ENCODE measurements at regions not wholly inside any gene's neighbourhood (a gene's known extent, or its start where the extent isn't known, plus 50 kb on each side); places are given as distances from the start of the nearest gene placed in this dataset.

DNA sequence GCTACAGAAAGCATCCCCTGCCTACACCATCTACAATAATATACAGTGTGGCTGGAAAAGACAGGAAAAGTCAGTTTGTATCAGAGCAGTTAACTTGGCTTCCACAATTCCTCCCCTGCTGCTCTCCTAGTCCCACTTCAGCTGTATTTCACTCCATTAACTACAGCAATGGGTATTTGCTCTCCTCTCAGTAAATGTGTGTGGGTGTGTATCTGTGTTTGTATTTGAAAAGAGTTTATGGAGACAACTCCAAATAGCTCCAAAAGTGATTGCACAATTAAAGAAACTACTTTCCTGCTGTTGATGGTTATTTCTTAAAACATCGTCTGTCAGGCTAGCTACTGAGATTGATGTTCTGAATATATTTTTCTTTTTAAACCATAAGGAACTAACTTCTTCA is 333.7 kb upstream of the FIGN start:
- H3K18ac ChIP-seq (ENCODE audit: low read length) = no peak overlapping the region
- H4K91ac ChIP-seq (ENCODE audit: low read depth, low read length, poor library complexity) = no peak overlapping the region
- no CpG with 5 or more reads among the region's 1 CpG for WGBS, 2 donors (ENCODE audit: extremely low coverage in 2 of 2, insufficient read length in 2 of 2, insufficient replicate concordance in 1 of 2)
- no peaks in the 10 kb centered on the region for H3K36me3 ChIP-seq (replicated peaks in 1 of 2; ENCODE audit: control insufficient read depth in 2 of 2, insufficient read depth in 2 of 2, low read length in 2 of 2)
- no peak overlapping the region for H3K4me2 ChIP-seq (ENCODE audit: insufficient read depth, low read length, poor library complexity, severe bottlenecking)
- no peak overlapping the region for H2BK120ac ChIP-seq (ENCODE audit: low read depth, low read length)
- H2BK5ac ChIP-seq (ENCODE audit: low read length) = no peak overlapping the region
- no peak for DNase-seq (ENCODE audit: low spot score)
- no peak overlapping the region for H3K9ac ChIP-seq (ENCODE audit: low read depth, low read length, poor library complexity)
- no peak overlapping the region for H3K27ac ChIP-seq (replicated peaks; ENCODE audit: low read length)
- H3K9me3 ChIP-seq (replicated peaks in 1 of 2; ENCODE audit: control insufficient read depth in 2 of 2, insufficient read depth in 1 of 2, low read depth in 1 of 2, low read length in 2 of 2) = no peaks in the 10 kb centered on the region
- peaks cover 8 to 9% of the 10 kb centered on the region in 2 donors for H3K4me1 ChIP-seq (ENCODE audit: control insufficient read depth in 2 of 2, insufficient read depth in 1 of 2, low read depth in 1 of 2, low read length in 2 of 2)
- H3K4me3 ChIP-seq (ENCODE audit: low read length in 2 of 2) = no peak overlapping the region
- no peak overlapping the region for H3K4ac ChIP-seq (ENCODE audit: low read length)
- H3K23ac ChIP-seq (ENCODE audit: low read depth, low read length, poor library complexity) = no peak overlapping the region
- no peak overlapping the region for H2AK5ac ChIP-seq (ENCODE audit: low read depth, low read length)
- no peak overlapping the region for H2AFZ ChIP-seq (ENCODE audit: low read length)
- no peak overlapping the region for H2BK12ac ChIP-seq (ENCODE audit: low read length)
- no peak overlapping the region for H2BK15ac ChIP-seq (ENCODE audit: low read length)
- no peak overlapping the region for H3K14ac ChIP-seq (ENCODE audit: low read length)
- no peaks in the 10 kb centered on the region for H3K27me3 ChIP-seq (ENCODE audit: control insufficient read depth in 3 of 3, insufficient read depth in 3 of 3, low read depth in 1 of 3, low read length in 3 of 3)
- H4K8ac ChIP-seq (ENCODE audit: low read depth, low read length) = no peak overlapping the region
- H3K79me1 ChIP-seq (ENCODE audit: low read depth, low read length) = no peaks in the 10 kb centered on the region

DNA sequence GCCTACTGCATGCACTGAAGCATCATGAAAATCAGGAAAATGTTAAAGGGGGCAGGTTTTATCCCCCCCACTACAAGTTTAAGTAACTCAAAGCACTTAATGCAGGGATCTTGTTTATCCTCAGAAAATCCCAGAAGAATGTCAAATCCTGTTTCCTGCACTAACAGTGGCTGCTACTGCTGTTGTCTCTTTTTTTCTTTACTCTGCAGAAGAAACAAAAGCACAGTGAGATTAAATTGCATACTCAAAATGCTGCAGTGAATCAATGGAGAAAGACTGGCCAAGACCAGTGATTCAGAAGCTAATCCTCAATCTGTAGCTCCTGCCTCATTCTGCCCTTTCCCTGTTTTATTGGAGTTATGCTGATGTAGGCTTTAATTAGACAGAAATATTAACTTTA is 332.3 kb upstream of the FIGN start:
- no peaks in the 10 kb centered on the region for H3K27me3 ChIP-seq (ENCODE audit: control insufficient read depth in 3 of 3, insufficient read depth in 3 of 3, low read depth in 1 of 3, low read length in 3 of 3)
- H2BK5ac ChIP-seq (ENCODE audit: low read length) = no peak overlapping the region
- H3K4ac ChIP-seq (ENCODE audit: low read length) = no peak overlapping the region
- DNase-seq (ENCODE audit: low spot score) = no peak
- no peaks in the 10 kb centered on the region for H3K79me1 ChIP-seq (ENCODE audit: low read depth, low read length)
- no peak overlapping the region for H3K23ac ChIP-seq (ENCODE audit: low read depth, low read length, poor library complexity)
- H2AFZ ChIP-seq (ENCODE audit: low read length) = no peak overlapping the region
- no peak overlapping the region for H4K91ac ChIP-seq (ENCODE audit: low read depth, low read length, poor library complexity)
- no peak overlapping the region for H2AK5ac ChIP-seq (ENCODE audit: low read depth, low read length)
- H3K9ac ChIP-seq (ENCODE audit: low read depth, low read length, poor library complexity) = no peak overlapping the region
- peak overlapping the region; percentile 11 for H3K27ac ChIP-seq (replicated peaks; ENCODE audit: low read length)
- no peak overlapping the region for H3K4me3 ChIP-seq (ENCODE audit: low read length in 2 of 2)
- H2BK12ac ChIP-seq (ENCODE audit: low read length) = no peak overlapping the region
- H3K4me2 ChIP-seq (ENCODE audit: insufficient read depth, low read length, poor library complexity, severe bottlenecking) = no peak overlapping the region
- H3K36me3 ChIP-seq (replicated peaks in 1 of 2; ENCODE audit: control insufficient read depth in 2 of 2, insufficient read depth in 2 of 2, low read length in 2 of 2) = no peaks in the 10 kb centered on the region
- peaks cover under 1 to 7% of the 10 kb centered on the region in 2 donors for H3K4me1 ChIP-seq (ENCODE audit: control insufficient read depth in 2 of 2, insufficient read depth in 1 of 2, low read depth in 1 of 2, low read length in 2 of 2)
- H3K14ac ChIP-seq (ENCODE audit: low read length) = no peak overlapping the region
- no peak overlapping the region for H4K8ac ChIP-seq (ENCODE audit: low read depth, low read length)
- no peak overlapping the region for H3K18ac ChIP-seq (ENCODE audit: low read length)
- H2BK120ac ChIP-seq (ENCODE audit: low read depth, low read length) = no peak overlapping the region
- no peaks in the 10 kb centered on the region for H3K9me3 ChIP-seq (replicated peaks in 1 of 2; ENCODE audit: control insufficient read depth in 2 of 2, insufficient read depth in 1 of 2, low read depth in 1 of 2, low read length in 2 of 2)
- H2BK15ac ChIP-seq (ENCODE audit: low read length) = no peak overlapping the region

DNA sequence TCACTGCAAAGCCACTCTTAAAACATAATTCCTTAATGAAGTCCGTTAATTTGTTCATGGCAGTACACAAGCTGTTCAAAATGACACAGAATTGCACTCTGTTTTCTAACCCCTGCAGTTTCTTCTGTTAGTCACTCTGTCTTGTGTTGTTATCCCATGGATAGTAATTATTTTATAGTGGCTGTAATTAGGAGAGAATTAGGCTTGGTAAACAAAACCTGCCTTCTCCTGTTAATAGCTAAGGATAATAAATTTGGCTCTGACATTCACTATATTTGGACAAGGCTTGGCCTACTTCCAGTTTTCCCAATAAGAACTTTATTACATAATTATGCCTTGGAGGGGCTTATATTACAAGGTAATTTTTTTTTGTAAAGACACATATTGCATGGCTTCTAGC is 330.3 kb upstream of the FIGN start:
- Histone ChIP-seq H2BK5ac (ENCODE audit: low read length) (no peak overlapping the region), H3K4me3 (ENCODE audit: low read length in 2 of 2) (no peak overlapping the region), H2BK15ac (ENCODE audit: low read length) (no peak overlapping the region), H2BK120ac (ENCODE audit: low read depth, low read length) (no peak overlapping the region), H3K36me3 (replicated peaks in 1 of 2; ENCODE audit: control insufficient read depth in 2 of 2, insufficient read depth in 2 of 2, low read length in 2 of 2) (no peaks in the 10 kb centered on the region), H2BK12ac (ENCODE audit: low read length) (no peak overlapping the region), H4K91ac (ENCODE audit: low read depth, low read length, poor library complexity) (no peak overlapping the region), H3K4me2 (ENCODE audit: insufficient read depth, low read length, poor library complexity, severe bottlenecking) (no peak overlapping the region), H3K18ac (ENCODE audit: low read length) (no peak overlapping the region), H2AFZ (ENCODE audit: low read length) (no peak overlapping the region), H3K9ac (ENCODE audit: low read depth, low read length, poor library complexity) (no peak overlapping the region), H3K4ac (ENCODE audit: low read length) (no peak overlapping the region), H3K9me3 (replicated peaks in 1 of 2; ENCODE audit: control insufficient read depth in 2 of 2, insufficient read depth in 1 of 2, low read depth in 1 of 2, low read length in 2 of 2) (no peaks in the 10 kb centered on the region), H3K4me1 (ENCODE audit: control insufficient read depth in 2 of 2, insufficient read depth in 1 of 2, low read depth in 1 of 2, low read length in 2 of 2) (peaks cover 0 to 7% of the 10 kb centered on the region in 2 donors), H2AK5ac (ENCODE audit: low read depth, low read length) (no peak overlapping the region), H3K23ac (ENCODE audit: low read depth, low read length, poor library complexity) (no peak overlapping the region), H3K14ac (ENCODE audit: low read length) (no peak overlapping the region), H3K27ac (replicated peaks; ENCODE audit: low read length) (no peak overlapping the region), H4K8ac (ENCODE audit: low read depth, low read length) (no peak overlapping the region), H3K27me3 (ENCODE audit: control insufficient read depth in 3 of 3, insufficient read depth in 3 of 3, low read depth in 1 of 3, low read length in 3 of 3) (no peaks in the 10 kb centered on the region), H3K79me1 (ENCODE audit: low read depth, low read length) (no peaks in the 10 kb centered on the region)
- no peak for DNase-seq (ENCODE audit: low spot score)
- WGBS, 2 donors (ENCODE audit: extremely low coverage in 2 of 2, insufficient read length in 2 of 2, insufficient replicate concordance in 1 of 2) = no CpG with 5 or more reads among the region's 1 CpG

DNA sequence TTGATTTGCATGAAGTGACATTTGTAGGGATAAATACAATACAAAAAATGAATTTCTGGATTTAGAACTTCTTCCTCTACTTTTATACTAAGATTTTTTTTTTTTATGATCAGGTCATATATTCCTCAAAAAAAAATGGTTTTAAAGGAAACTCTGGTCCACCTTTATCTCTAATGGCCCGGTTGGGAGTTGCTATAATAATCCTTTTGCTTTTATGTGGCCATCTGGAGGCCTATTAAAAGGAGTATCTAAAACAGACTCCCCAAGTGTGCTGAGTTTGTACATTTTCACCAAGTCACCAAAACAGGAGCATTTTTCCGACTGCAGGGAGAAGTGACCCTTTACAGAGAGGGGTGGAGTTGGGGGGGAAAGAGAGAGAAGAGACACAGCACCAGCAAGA is 329.2 kb upstream of the FIGN start:
- Histone ChIP-seq H3K9ac (ENCODE audit: low read depth, low read length, poor library complexity) (no peak overlapping the region), H2BK120ac (ENCODE audit: low read depth, low read length) (no peak overlapping the region), H3K4me1 (ENCODE audit: control insufficient read depth in 2 of 2, insufficient read depth in 1 of 2, low read depth in 1 of 2, low read length in 2 of 2) (peaks cover 0 to 7% of the 10 kb centered on the region in 2 donors), H4K91ac (ENCODE audit: low read depth, low read length, poor library complexity) (no peak overlapping the region), H2AK5ac (ENCODE audit: low read depth, low read length) (no peak overlapping the region), H3K14ac (ENCODE audit: low read length) (no peak overlapping the region), H3K36me3 (replicated peaks in 1 of 2; ENCODE audit: control insufficient read depth in 2 of 2, insufficient read depth in 2 of 2, low read length in 2 of 2) (no peaks in the 10 kb centered on the region), H3K27me3 (ENCODE audit: control insufficient read depth in 3 of 3, insufficient read depth in 3 of 3, low read depth in 1 of 3, low read length in 3 of 3) (no peaks in the 10 kb centered on the region), H2AFZ (ENCODE audit: low read length) (no peak overlapping the region), H3K79me1 (ENCODE audit: low read depth, low read length) (no peaks in the 10 kb centered on the region), H2BK5ac (ENCODE audit: low read length) (no peak overlapping the region), H3K4ac (ENCODE audit: low read length) (no peak overlapping the region), H3K27ac (replicated peaks; ENCODE audit: low read length) (no peak overlapping the region), H3K18ac (ENCODE audit: low read length) (no peak overlapping the region), H2BK12ac (ENCODE audit: low read length) (no peak overlapping the region), H3K9me3 (replicated peaks in 1 of 2; ENCODE audit: control insufficient read depth in 2 of 2, insufficient read depth in 1 of 2, low read depth in 1 of 2, low read length in 2 of 2) (no peaks in the 10 kb centered on the region), H2BK15ac (ENCODE audit: low read length) (no peak overlapping the region), H4K8ac (ENCODE audit: low read depth, low read length) (no peak overlapping the region), H3K4me2 (ENCODE audit: insufficient read depth, low read length, poor library complexity, severe bottlenecking) (no peak overlapping the region), H3K23ac (ENCODE audit: low read depth, low read length, poor library complexity) (no peak overlapping the region), H3K4me3 (ENCODE audit: low read length in 2 of 2) (no peak overlapping the region)
- DNase-seq (ENCODE audit: low spot score) = no peak
- WGBS, 2 donors (ENCODE audit: extremely low coverage in 2 of 2, insufficient read length in 2 of 2, insufficient replicate concordance in 1 of 2) = no CpG with 5 or more reads among the region's 2 CpGs

Data from neuronal stem cell (in vitro differentiated cells).